HL-60 (cell line): ENCODE measurements at regions not wholly inside any gene's neighbourhood (a gene's known extent, or its start where the extent isn't known, plus 50 kb on each side); places are given as distances from the start of the nearest gene placed in this dataset.

Experiments used
- GABPA ChIP-seq: IDR thresholded peaks from 2 replicates; pipeline ENCODE4 v1.6.1; 2012; ENCODE audit warnings: low read depth
- POLR2AphosphoS5 ChIP-seq: IDR thresholded peaks from 2 replicates; pipeline ENCODE4 v1.6.1; 2012; ENCODE audit warnings: low read depth
- SPI1 ChIP-seq: IDR thresholded peaks from 2 replicates; pipeline ENCODE4 v1.6.1; 2012; ENCODE audit warnings: low read depth, mild to moderate bottlenecking, borderline replicate concordance
- TF ChIP-seq, protein P1 (sequence below): IDR thresholded peaks from one replicate; pipeline ENCODE4 v1.5.1; 2011; ENCODE audit warnings: low read length, control low read depth, inconsistent platforms; ENCODE audit not compliant: insufficient read depth
- TF ChIP-seq, protein P2 (sequence below): IDR thresholded peaks from 2 replicates; pipeline ENCODE4 v1.6.1; 2012; ENCODE audit warnings: low read depth; ENCODE audit not compliant: insufficient replicate concordance

DNA sequence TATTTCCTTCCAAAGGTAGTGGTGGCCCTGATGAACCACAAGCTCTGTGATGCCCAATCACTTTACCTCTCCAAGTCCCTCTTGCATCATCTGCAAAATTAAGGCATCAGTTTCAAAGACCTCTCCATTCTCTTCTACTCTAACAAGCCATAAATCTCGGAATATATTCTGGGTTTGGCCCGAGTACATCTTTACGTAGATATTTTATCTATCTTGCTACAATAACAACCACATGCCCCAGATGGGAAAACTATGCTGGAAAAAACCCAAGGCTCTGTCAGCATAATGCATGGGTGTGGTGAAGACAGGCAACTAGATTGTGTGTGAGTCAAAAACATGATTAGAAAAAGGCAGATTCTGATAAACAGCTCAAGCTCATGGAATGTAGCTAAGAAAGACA is 228.2 kb upstream of the BLID start:
- TF ChIP-seq POLR2AphosphoS5 (no peak), GABPA (no peak), SPI1 (no peak)
- TF ChIP-seq, protein P1, sequence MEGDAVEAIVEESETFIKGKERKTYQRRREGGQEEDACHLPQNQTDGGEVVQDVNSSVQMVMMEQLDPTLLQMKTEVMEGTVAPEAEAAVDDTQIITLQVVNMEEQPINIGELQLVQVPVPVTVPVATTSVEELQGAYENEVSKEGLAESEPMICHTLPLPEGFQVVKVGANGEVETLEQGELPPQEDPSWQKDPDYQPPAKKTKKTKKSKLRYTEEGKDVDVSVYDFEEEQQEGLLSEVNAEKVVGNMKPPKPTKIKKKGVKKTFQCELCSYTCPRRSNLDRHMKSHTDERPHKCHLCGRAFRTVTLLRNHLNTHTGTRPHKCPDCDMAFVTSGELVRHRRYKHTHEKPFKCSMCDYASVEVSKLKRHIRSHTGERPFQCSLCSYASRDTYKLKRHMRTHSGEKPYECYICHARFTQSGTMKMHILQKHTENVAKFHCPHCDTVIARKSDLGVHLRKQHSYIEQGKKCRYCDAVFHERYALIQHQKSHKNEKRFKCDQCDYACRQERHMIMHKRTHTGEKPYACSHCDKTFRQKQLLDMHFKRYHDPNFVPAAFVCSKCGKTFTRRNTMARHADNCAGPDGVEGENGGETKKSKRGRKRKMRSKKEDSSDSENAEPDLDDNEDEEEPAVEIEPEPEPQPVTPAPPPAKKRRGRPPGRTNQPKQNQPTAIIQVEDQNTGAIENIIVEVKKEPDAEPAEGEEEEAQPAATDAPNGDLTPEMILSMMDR = no peak
- TF ChIP-seq, protein P2, sequence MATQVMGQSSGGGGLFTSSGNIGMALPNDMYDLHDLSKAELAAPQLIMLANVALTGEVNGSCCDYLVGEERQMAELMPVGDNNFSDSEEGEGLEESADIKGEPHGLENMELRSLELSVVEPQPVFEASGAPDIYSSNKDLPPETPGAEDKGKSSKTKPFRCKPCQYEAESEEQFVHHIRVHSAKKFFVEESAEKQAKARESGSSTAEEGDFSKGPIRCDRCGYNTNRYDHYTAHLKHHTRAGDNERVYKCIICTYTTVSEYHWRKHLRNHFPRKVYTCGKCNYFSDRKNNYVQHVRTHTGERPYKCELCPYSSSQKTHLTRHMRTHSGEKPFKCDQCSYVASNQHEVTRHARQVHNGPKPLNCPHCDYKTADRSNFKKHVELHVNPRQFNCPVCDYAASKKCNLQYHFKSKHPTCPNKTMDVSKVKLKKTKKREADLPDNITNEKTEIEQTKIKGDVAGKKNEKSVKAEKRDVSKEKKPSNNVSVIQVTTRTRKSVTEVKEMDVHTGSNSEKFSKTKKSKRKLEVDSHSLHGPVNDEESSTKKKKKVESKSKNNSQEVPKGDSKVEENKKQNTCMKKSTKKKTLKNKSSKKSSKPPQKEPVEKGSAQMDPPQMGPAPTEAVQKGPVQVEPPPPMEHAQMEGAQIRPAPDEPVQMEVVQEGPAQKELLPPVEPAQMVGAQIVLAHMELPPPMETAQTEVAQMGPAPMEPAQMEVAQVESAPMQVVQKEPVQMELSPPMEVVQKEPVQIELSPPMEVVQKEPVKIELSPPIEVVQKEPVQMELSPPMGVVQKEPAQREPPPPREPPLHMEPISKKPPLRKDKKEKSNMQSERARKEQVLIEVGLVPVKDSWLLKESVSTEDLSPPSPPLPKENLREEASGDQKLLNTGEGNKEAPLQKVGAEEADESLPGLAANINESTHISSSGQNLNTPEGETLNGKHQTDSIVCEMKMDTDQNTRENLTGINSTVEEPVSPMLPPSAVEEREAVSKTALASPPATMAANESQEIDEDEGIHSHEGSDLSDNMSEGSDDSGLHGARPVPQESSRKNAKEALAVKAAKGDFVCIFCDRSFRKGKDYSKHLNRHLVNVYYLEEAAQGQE = no peak
